ENCODE measurements at regions not wholly inside any gene's neighbourhood (a gene's known extent, or its start where the extent isn't known, plus 50 kb on each side); places are given as distances from the start of the nearest gene placed in this dataset.

DNA sequence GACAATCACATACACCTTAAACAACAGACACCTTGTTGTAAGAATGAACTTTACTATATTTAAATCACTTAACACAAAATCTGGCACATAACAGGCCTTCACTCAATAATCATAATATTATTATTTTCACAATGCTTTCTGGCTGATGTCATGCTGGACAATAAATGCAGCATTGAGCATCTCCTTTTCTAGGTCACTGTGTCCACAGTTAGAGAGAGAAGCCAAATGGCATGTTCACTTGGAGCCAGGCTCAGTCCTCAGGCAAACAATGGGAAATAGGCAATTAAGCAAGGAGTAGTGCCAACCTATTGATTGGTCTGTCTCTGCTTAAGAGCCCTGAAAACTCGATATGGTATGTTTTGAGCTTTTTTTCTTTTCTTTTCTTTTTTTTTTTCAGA is 50.6 kb upstream of the KLF4 start:
- no peak overlapping the region for H3K4me3 Mint-ChIP-seq
- no peaks in the 10 kb centered on the region for H3K36me3 Mint-ChIP-seq
- ATAC-seq (replicated peaks), result no peak
- H3K4me1 Mint-ChIP-seq, result no peaks in the 10 kb centered on the region
- DNase-seq, result no peak
- H3K27ac Mint-ChIP-seq, result no peak overlapping the region
- H3K27me3 Mint-ChIP-seq, result no peaks in the 10 kb centered on the region
- no peaks in the 10 kb centered on the region for H3K9me3 Mint-ChIP-seq

- Mint-ChIP-seq H3K4me3 (no peak overlapping the region), H3K36me3 (no peaks in the 10 kb centered on the region), H3K27ac (no peak overlapping the region), H3K4me1 (no peaks in the 10 kb centered on the region), H3K27me3 (no peaks in the 10 kb centered on the region), H3K9me3 (no peaks in the 10 kb centered on the region)
- no peak for DNase-seq
- ATAC-seq (replicated peaks), result no peak
Observed at GRCh38 chr9:107539427-107540163, 50.0 kb upstream of the KLF4 start.

Measured in stimulated activated naive B cell treated with anti-CD40 and anti-IgM and Interleukin-4, amounts not matched to agents 10 μg/mL and 1 μg/mL and 100 μg/mL, for 72 hours (primary cell).